ENCODE measurements at regions not wholly inside any gene's neighbourhood (a gene's known extent, or its start where the extent isn't known, plus 50 kb on each side); places are given as distances from the start of the nearest gene placed in this dataset.

DNA sequence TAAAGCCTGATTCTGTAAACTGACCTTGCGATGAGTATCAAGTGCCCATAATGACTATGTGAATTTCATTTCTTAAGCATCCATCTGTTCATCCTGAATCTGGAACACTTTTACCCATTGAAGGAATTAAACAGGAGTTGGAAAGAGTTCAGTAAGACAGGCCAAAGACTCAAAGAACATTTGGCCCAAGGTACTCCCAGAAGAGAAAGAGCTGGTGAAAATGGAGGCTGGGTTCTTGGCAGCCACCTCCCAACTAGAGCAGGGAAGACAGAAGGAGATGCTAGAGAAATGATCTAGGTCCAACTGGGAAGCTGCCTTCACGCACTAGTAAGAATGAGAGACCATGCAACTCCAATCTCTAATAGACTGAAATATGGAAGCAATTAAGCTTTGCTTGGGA is 57.1 kb upstream of the ADRA1D start:
- no peaks in the 10 kb centered on the region for H4K20me1 ChIP-seq (ENCODE audit: low read depth, low read length)
- no peaks in the 10 kb centered on the region for H3K9me3 ChIP-seq (ENCODE audit: insufficient read depth, low read length)
- no peak overlapping the region for H3K4me2 ChIP-seq (ENCODE audit: low read depth, low read length, poor library complexity, severe bottlenecking)
- H3K9ac ChIP-seq (ENCODE audit: low read length), result no peak overlapping the region
- no peak overlapping the region for H3K27ac ChIP-seq (ENCODE audit: low read depth, low read length)
- no peaks in the 10 kb centered on the region for H3K36me3 ChIP-seq (ENCODE audit: low read length)
- H2AFZ ChIP-seq (ENCODE audit: low read depth, low read length, severe bottlenecking), result no peak overlapping the region
- no peaks in the 10 kb centered on the region for H3K9me2 ChIP-seq (replicated peaks; ENCODE audit: insufficient read depth, low read length)
- no peak for TF ChIP-seq EZH2phosphoT487 (conservative IDR thresholded peaks at IDR 0.05; ENCODE audit: low read length)
- no peaks in the 10 kb centered on the region for H3F3A ChIP-seq (ENCODE audit: insufficient read depth)
- H3K79me2 ChIP-seq (ENCODE audit: insufficient read depth, low read length), result no peaks in the 10 kb centered on the region
- no peak overlapping the region for H3K4me3 ChIP-seq (ENCODE audit: insufficient read depth, low read length, poor library complexity, severe bottlenecking)
- H3K27me3 ChIP-seq (ENCODE audit: low read length), result no peaks in the 10 kb centered on the region

DNA sequence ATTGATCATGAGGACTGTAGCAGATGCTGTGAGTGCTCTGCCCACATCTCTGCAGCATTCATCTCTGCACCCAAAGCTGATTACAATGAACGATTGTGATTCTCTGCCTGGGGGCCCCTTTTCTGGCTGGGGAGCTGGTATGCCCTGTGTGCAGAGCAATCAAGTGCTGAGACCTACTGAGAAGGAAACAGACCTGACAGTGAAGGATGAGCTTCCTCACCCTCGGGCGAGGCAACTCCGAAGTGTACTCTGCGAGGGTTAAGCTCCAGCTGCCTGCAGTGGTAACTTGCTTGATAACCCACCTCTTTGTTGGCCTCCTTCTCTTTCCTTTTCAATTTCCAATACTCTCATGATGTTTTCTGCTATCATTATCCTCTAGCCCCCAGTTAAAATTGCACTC is 56.0 kb upstream of the ADRA1D start:
- Histone ChIP-seq H3K4me3 (ENCODE audit: insufficient read depth, low read length, poor library complexity, severe bottlenecking) (no peak overlapping the region), H4K20me1 (ENCODE audit: low read depth, low read length) (no peaks in the 10 kb centered on the region), H2AFZ (ENCODE audit: low read depth, low read length, severe bottlenecking) (no peak overlapping the region), H3K9ac (ENCODE audit: low read length) (no peak overlapping the region), H3K79me2 (ENCODE audit: insufficient read depth, low read length) (no peaks in the 10 kb centered on the region), H3K9me3 (ENCODE audit: insufficient read depth, low read length) (no peaks in the 10 kb centered on the region), H3F3A (ENCODE audit: insufficient read depth) (no peaks in the 10 kb centered on the region), H3K9me2 (replicated peaks; ENCODE audit: insufficient read depth, low read length) (no peaks in the 10 kb centered on the region), H3K4me2 (ENCODE audit: low read depth, low read length, poor library complexity, severe bottlenecking) (no peak overlapping the region), H3K27ac (ENCODE audit: low read depth, low read length) (no peak overlapping the region), H3K36me3 (ENCODE audit: low read length) (no peaks in the 10 kb centered on the region), H3K27me3 (ENCODE audit: low read length) (no peaks in the 10 kb centered on the region)
- TF ChIP-seq EZH2phosphoT487 (conservative IDR thresholded peaks at IDR 0.05; ENCODE audit: low read length), result no peak
- TF ChIP-seq, protein P1, sequence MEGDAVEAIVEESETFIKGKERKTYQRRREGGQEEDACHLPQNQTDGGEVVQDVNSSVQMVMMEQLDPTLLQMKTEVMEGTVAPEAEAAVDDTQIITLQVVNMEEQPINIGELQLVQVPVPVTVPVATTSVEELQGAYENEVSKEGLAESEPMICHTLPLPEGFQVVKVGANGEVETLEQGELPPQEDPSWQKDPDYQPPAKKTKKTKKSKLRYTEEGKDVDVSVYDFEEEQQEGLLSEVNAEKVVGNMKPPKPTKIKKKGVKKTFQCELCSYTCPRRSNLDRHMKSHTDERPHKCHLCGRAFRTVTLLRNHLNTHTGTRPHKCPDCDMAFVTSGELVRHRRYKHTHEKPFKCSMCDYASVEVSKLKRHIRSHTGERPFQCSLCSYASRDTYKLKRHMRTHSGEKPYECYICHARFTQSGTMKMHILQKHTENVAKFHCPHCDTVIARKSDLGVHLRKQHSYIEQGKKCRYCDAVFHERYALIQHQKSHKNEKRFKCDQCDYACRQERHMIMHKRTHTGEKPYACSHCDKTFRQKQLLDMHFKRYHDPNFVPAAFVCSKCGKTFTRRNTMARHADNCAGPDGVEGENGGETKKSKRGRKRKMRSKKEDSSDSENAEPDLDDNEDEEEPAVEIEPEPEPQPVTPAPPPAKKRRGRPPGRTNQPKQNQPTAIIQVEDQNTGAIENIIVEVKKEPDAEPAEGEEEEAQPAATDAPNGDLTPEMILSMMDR (IDR thresholded peaks at IDR 0.05; ENCODE audit: insufficient read depth, low read length, poor library complexity, severe bottlenecking), result no peak

DNA sequence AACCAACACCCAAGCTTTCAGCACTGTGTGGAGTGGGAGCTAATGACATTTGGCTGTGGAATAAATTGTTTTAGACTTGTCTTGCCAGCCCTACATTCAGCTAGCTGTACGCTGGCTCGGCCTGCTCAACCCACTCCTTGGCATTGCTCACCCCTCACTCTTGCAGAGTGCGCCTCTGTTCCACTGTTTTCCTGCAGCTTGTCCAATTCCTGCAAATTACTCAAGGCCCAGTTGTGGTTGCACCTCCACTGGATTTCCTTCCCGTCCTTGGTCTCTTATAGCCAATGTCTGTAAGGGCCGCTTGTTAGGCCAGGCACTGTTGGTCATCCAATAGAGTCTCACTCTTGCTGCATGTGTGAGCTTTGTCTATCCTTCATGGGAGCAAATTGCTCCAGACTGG is 55.5 kb upstream of the ADRA1D start:
- H4K20me1 ChIP-seq (ENCODE audit: low read depth, low read length), result no peaks in the 10 kb centered on the region
- no peaks in the 10 kb centered on the region for H3K79me2 ChIP-seq (ENCODE audit: insufficient read depth, low read length)
- no peak overlapping the region for H3K27ac ChIP-seq (ENCODE audit: low read depth, low read length)
- no peak overlapping the region for H3K9ac ChIP-seq (ENCODE audit: low read length)
- no peak overlapping the region for H3K4me3 ChIP-seq (ENCODE audit: insufficient read depth, low read length, poor library complexity, severe bottlenecking)
- H3F3A ChIP-seq (ENCODE audit: insufficient read depth), result no peaks in the 10 kb centered on the region
- H3K4me2 ChIP-seq (ENCODE audit: low read depth, low read length, poor library complexity, severe bottlenecking), result no peak overlapping the region
- H3K36me3 ChIP-seq (ENCODE audit: low read length), result no peaks in the 10 kb centered on the region
- no peaks in the 10 kb centered on the region for H3K9me2 ChIP-seq (replicated peaks; ENCODE audit: insufficient read depth, low read length)
- no peak overlapping the region for H2AFZ ChIP-seq (ENCODE audit: low read depth, low read length, severe bottlenecking)
- H3K27me3 ChIP-seq (ENCODE audit: low read length), result no peaks in the 10 kb centered on the region
- TF ChIP-seq, protein P1 (IDR thresholded peaks at IDR 0.05; ENCODE audit: insufficient read depth, low read length, poor library complexity, severe bottlenecking), result no peak
- TF ChIP-seq EZH2phosphoT487 (conservative IDR thresholded peaks at IDR 0.05; ENCODE audit: low read length), result no peak
- H3K9me3 ChIP-seq (ENCODE audit: insufficient read depth, low read length), result no peaks in the 10 kb centered on the region

DNA sequence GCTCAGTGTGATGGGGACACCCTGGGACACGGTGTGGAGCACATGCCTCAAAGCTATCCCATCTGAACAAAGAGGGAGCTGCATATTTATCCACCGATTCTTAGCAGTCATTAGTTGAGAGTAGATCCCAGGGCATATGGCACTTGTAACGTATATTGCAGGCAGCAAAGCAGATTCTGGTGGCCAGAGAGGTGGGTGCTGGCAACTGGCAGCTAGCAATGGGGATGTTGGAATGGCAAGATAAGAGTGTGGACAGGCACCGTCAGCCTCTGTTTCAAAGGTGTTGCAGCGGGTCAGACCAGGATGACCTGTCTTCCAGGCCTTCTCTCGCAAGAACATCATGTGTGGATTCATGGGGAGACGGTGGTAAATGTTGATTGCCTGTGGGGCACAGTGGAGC is 54.0 kb upstream of the ADRA1D start:
- no peaks in the 10 kb centered on the region for H3K36me3 ChIP-seq (ENCODE audit: low read length)
- H3K9me2 ChIP-seq (replicated peaks; ENCODE audit: insufficient read depth, low read length), result no peaks in the 10 kb centered on the region
- no peaks in the 10 kb centered on the region for H3K79me2 ChIP-seq (ENCODE audit: insufficient read depth, low read length)
- H3K4me2 ChIP-seq (ENCODE audit: low read depth, low read length, poor library complexity, severe bottlenecking), result no peak overlapping the region
- H3K27ac ChIP-seq (ENCODE audit: low read depth, low read length), result no peak overlapping the region
- H3F3A ChIP-seq (ENCODE audit: insufficient read depth), result no peaks in the 10 kb centered on the region
- no peaks in the 10 kb centered on the region for H3K9me3 ChIP-seq (ENCODE audit: insufficient read depth, low read length)
- no peak overlapping the region for H3K4me3 ChIP-seq (ENCODE audit: insufficient read depth, low read length, poor library complexity, severe bottlenecking)
- H2AFZ ChIP-seq (ENCODE audit: low read depth, low read length, severe bottlenecking), result no peak overlapping the region
- H3K9ac ChIP-seq (ENCODE audit: low read length), result no peak overlapping the region
- H3K27me3 ChIP-seq (ENCODE audit: low read length), result no peaks in the 10 kb centered on the region
- TF ChIP-seq, protein P1 (IDR thresholded peaks at IDR 0.05; ENCODE audit: insufficient read depth, low read length, poor library complexity, severe bottlenecking), result no peak
- no peak for TF ChIP-seq EZH2phosphoT487 (conservative IDR thresholded peaks at IDR 0.05; ENCODE audit: low read length)
- H4K20me1 ChIP-seq (ENCODE audit: low read depth, low read length), result no peaks in the 10 kb centered on the region

All from SU-DHL-6 (cell line).